AG04449 (cell line): ENCODE measurements at regions not wholly inside any gene's neighbourhood (a gene's known extent, or its start where the extent isn't known, plus 50 kb on each side); places are given as distances from the start of the nearest gene placed in this dataset.

Experiments used
- CTCF ChIA-PET: fragments of 350-600 bp; formaldehyde crosslinking; extraction: SDS; loops from one replicate; lab custom pipeline; 2021; ENCODE audit warnings: antibody characterized with exemption; lab: Yijun Ruan, JAX
- POLR2A ChIA-PET: fragments of 400-600, 350-600 bp; formaldehyde crosslinking; extraction: SDS; loops from one replicate; lab custom pipeline; 2020; ENCODE audit warnings: antibody characterized with exemption, inconsistent platforms; lab: Yijun Ruan, JAX
- DNase-seq: peaks from one replicate; pipeline ENCODE4 v3.0.0-alpha.2; 2010; ENCODE audit warnings: low read depth, low spot score
- H3K4me3 ChIP-seq: 2 replicates; pipeline ENCODE4 v1.5.1; 2011; ENCODE audit warnings: low read depth, mild to moderate bottlenecking, control low read depth, low read length
- CTCF ChIP-seq: IDR thresholded peaks from one replicate; pipeline ENCODE4 v1.5.1; 2011; ENCODE audit warnings: mild to moderate bottlenecking, moderate library complexity, low read length, control low read depth, inconsistent platforms; ENCODE audit not compliant: insufficient read depth; ENCODE audit errors: missing control alignments

- no peak for DNase-seq
- no peak for TF ChIP-seq CTCF
- POLR2A ChIA-PET = no interaction called here
- CTCF ChIA-PET = no interaction called here
- no peak overlapping the region for H3K4me3 ChIP-seq
These were observed 82.4 kb downstream of the NR2F2 start for GRCh38 chr15:96412906-96413231.

GRCh38 chr15:96413657-96414056, 83.2 kb downstream of the NR2F2 start:
- ChIA-PET CTCF (no interaction called here), POLR2A (no interaction called here)
- H3K4me3 ChIP-seq = no peak overlapping the region
- DNase-seq = no peak
- no peak for TF ChIP-seq CTCF

GRCh38 chr15:96414875-96415274, 84.4 kb downstream of the NR2F2 start:
- POLR2A ChIA-PET = no interaction called here
- no peak for TF ChIP-seq CTCF
- no peak for DNase-seq
- CTCF ChIA-PET = no interaction called here
- no peak overlapping the region for H3K4me3 ChIP-seq

GRCh38 chr15:96415513-96416217, 85.2 kb downstream of the NR2F2 start:
- ChIA-PET POLR2A (no interaction called here), CTCF (no interaction called here)
- DNase-seq = no peak
- no peak for TF ChIP-seq CTCF
- no peak overlapping the region for H3K4me3 ChIP-seq

- CTCF ChIA-PET = interaction anchor here (1.3 kb wide), 1 partner anchor 61 kb away, joined by 3 read pairs; no protein-coding TSS in a partner anchor
- POLR2A ChIA-PET = no interaction called here
- no peak for TF ChIP-seq CTCF
- H3K4me3 ChIP-seq = no peak overlapping the region
- DNase-seq = no peak
These were observed 85.9 kb downstream of the NR2F2 start for GRCh38 chr15:96416218-96416933.

GRCh38 chr15:96416934-96417759, 86.6 kb downstream of the NR2F2 start:
- ChIA-PET POLR2A (no interaction called here), CTCF (interaction anchor here (1.3 kb wide), 1 partner anchor 62 kb away, joined by 3 read pairs; no protein-coding TSS in a partner anchor)
- 0 out of 2 replicates have a peak overlapping the region, but pooled peaks have one; percentile 4 for H3K4me3 ChIP-seq
- no peak for DNase-seq
- no peak for TF ChIP-seq CTCF
